ENCODE measurements at regions not wholly inside any gene's neighbourhood (a gene's known extent, or its start where the extent isn't known, plus 50 kb on each side); places are given as distances from the start of the nearest gene placed in this dataset.

- DNase-seq, result no peak
Observed at GRCh38 chr11:122342089-122342744, 226.2 kb upstream of the BLID start.

DNA sequence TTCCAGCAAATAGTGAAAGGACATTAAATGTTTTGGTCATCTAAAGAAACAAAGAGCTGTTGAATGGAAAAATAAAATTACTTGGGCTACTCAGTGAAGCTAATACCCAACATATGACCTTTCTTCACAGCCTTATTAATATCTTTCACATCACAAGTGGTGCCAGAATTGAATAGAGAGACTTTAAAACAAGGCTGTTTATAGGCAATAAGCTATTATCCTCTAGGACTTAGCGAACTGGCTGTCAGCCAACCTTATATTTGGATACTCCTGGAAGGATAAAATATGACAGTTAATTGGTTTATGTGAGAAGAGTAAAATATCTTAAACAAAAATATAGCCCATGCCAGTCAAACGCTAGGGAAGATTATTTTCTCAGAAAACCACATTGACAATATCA lies 225.5 kb upstream of the BLID start:
- DNase-seq, result no peak

GRCh38 chr11:122340607-122341290 lies 224.7 kb upstream of the BLID start:
- DNase-seq, result no peak

GRCh38 chr11:122339436-122340060 lies 223.5 kb upstream of the BLID start:
- no peak for DNase-seq

GRCh38 chr11:122337704-122338103 lies 221.7 kb upstream of the BLID start:
- no peak for DNase-seq

GRCh38 chr11:122337241-122337640 lies 221.2 kb upstream of the BLID start:
- DNase-seq, result no peak

GRCh38 chr11:122336706-122337105 lies 220.7 kb upstream of the BLID start:
- DNase-seq, result no peak

DNA sequence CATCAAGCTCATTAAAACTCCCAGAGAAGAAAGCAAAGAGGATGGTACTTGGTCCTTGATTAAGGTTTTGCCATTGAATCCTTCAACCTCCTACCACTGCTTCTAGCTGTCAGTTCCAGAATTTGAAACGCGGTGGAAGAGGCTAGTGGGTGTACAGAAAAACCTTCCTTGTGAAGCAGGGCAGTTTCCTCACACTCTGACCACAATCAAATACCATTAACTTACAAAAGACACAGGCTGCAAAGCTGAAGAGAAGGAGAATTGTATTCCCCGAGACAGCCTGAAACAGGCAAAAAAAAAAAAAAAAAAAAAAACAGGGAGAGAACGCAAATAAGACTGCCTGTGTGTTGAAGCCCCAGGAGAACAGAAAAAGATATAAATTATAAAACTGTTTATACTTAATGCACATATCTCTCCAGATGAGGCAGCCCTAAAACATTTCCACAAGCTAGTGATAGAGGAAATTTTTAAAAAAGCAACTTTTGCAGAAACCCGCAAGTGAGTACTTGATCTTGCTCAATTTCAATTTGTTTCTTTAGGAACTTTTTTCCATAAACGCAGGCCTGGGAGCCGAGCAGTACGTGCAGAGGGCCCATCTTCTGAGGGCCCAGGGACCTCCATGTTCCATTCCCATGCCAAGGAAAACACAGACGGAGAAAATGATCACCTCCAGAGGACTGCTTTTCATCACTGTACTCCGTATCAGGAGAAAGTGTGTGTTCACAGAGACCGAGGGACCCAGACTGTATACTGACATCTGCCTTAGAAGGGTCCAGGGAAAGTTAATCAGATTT lies 218.7 kb upstream of the BLID start:
- no peak for DNase-seq

GRCh38 chr11:122333467-122333866 lies 217.5 kb upstream of the BLID start:
- no peak for DNase-seq

- no peak for DNase-seq
Observed at GRCh38 chr11:122331079-122331478, 215.1 kb upstream of the BLID start.

GRCh38 chr11:122330279-122330965 lies 214.4 kb upstream of the BLID start:
- no peak for DNase-seq

DNA sequence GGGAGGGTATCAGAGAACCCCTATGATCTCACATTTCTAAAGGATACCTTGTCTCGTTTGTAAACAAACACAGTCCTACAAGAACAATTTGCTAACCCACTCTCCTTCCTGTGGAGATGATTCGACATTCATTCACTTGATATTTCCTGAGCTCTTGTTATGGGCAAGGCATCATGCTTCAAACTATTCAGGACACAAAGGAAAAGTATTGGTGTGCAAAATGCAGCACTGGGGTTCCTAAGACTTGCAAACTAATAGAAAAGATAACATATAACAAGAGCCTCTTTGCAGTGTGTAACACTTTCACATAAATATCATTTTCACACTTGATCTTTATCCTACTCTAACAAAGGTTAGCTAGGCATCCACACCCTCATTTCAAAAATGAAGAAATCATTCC lies 211.5 kb upstream of the BLID start:
- DNase-seq, result no peak

- no peak for DNase-seq
Observed at GRCh38 chr11:122323754-122324421, 207.9 kb upstream of the BLID start.

DNA sequence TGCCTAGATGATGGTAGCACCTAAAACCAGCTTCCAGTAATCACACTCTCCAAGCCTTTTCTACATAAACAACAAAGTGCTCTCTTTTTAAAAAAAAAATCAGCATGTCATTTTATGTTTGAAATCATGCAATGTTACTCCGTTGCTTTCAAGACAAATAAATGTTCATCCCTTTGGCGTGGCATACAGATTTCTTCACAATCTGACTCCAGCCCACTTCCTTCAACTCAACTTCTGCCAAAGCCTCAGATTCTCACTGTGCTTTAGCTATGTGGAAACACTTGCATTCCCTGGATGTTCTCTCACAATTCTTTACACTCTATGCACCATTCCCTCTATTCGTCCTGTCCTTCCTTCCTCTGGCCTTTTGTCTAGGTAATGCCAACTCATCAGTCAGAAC lies 206.3 kb upstream of the BLID start:
- DNase-seq, result no peak

GRCh38 chr11:122320671-122321070 lies 204.7 kb upstream of the BLID start:
- DNase-seq, result no peak

- DNase-seq, result no peak
Observed at GRCh38 chr11:122319691-122320620, 203.9 kb upstream of the BLID start.

DNA sequence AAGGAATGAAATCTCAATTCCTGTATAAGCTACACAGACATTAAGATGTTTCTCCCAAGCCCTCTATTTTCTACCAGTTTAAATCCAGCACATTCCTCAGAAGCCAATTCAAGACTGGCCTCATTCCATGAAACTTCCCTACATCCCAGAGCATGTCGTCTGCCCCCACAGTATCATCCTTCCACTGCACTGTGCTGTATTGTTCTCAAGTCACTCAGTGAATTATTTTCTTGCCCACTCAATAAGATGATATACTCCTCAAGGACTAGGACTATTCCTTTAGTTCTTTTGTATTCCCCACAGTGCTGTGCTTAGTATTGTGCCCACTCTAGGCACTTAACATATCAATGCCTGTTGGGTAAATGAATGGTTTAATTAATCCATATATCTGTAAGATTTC lies 203.1 kb upstream of the BLID start:
- no peak for DNase-seq

GRCh38 chr11:122317305-122317704 lies 201.3 kb upstream of the BLID start:
- no peak for DNase-seq

DNA sequence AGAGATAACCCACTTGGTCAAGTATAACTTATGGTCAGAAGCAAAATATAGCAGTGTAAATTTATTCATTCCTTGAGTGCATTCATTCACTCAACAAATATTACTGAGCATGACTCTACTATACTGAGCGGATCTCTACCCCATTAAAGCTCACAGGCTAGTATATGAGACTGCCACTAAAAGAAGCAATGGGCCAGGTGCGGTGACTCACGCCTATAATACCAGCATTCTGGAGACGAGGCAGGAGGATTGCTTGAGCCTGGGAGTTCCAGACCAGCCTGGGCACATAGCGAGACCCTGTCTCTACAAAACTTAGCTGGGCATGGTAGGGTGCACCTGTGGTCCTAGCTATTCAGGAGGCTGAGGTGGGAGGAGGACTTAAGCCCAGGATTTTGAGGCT lies 197.6 kb upstream of the BLID start:
- no peak for DNase-seq

DNA sequence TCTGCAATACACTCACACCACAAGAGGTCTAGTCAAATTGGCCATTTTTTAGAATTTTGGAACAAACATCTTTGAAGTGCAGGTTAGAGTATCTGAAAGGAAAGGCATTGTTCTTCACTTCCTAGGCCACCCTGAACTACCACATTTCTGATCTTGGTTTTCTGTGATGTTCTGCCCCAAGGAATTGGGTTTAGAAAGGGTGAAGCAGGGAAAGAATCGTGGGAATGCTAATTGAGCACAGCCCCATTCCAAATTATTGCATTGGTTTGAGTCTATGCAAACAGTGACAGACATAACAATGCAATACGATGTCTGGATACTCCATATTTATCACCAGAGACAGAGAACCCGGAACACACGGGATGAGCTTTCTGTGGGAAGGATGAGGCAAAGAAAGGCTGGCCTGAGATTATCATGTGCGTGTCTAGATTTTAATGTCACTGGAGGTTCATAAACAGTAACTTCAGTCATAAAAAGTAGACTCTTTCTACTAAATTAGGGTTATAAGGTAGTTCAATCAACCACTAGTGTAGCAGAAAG lies 195.3 kb upstream of the BLID start:
- DNase-seq, result no peak

GRCh38 chr11:122310766-122311165 lies 194.8 kb upstream of the BLID start:
- no peak for DNase-seq

All from NCI-H526 (cell line).